ENCODE measurements at regions not wholly inside any gene's neighbourhood (a gene's known extent, or its start where the extent isn't known, plus 50 kb on each side); places are given as distances from the start of the nearest gene placed in this dataset.

DNA sequence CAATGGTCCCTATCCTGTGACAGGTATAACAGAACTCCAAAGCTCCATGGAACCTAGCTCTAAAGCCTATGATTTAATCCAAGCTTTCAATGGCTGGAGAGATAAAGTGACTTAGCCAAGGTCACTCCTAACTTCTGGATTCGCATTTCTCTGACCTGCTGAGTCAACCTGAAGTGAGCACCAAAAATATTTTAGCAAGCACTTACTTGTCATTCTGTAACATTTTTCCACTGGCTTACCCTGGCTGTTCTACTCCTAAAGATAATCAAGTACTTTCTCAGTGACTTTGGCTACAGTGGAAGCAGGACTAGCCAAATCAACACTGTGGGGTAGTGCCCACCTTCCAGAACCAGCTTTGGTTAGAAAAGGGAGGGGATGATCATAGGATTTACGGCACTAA lies 188.3 kb downstream of the OGFRL1 start:
- Histone ChIP-seq H3K9ac (ENCODE audit: low read length) (no peak overlapping the region), H3K36me3 (ENCODE audit: control insufficient read depth, insufficient read depth, low read length) (no peaks in the 10 kb centered on the region), H3K27ac (ENCODE audit: low read depth, low read length) (no peak overlapping the region), H3K4me3 (ENCODE audit: low read length) (no peak overlapping the region), H3K4me1 (ENCODE audit: control insufficient read depth, insufficient read depth, low read length) (peaks cover 2% of the 10 kb centered on the region), H3K27me3 (ENCODE audit: control insufficient read depth, insufficient read depth, low read length) (no peaks in the 10 kb centered on the region)

DNA sequence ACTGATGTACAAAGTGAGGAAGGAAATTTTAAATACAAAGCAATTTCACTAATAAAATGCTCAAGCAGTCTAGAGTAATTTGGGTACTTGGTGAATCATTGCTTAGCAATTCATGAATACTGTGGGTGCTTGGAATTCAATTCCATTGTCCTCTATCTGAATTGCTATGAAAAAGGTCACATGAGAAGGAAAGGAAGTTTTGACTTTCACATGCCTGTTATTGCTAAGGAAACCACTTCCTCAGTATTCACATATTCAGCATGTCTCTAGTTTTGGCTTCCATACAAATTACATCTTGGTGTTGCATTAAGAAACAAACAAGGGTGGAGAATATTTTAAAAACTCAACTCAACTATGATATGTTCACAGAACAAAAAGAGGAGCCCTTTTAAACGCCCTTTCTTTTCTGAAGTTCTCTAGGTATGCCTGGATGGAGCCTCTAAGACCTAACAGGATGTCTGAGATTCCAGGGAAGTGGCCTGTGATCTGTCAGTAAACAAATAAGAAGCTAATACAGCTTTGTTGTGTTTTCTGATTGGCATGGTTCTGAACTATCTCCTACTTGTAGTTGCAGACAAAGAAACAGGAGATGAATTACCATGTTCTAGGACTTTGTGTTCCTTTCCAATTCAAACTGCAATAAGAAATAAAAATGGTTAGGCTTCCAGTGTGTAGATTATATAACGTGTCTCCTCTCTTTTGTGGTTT lies 190.4 kb downstream of the OGFRL1 start:
- Histone ChIP-seq H3K27me3 (ENCODE audit: control insufficient read depth, insufficient read depth, low read length) (no peaks in the 10 kb centered on the region), H3K27ac (ENCODE audit: low read depth, low read length) (peak overlapping the region; percentile 33), H3K9ac (ENCODE audit: low read length) (no peak overlapping the region), H3K36me3 (ENCODE audit: control insufficient read depth, insufficient read depth, low read length) (no peaks in the 10 kb centered on the region), H3K4me1 (ENCODE audit: control insufficient read depth, insufficient read depth, low read length) (peaks cover 2% of the 10 kb centered on the region), H3K4me3 (ENCODE audit: low read length) (no peak overlapping the region)

DNA sequence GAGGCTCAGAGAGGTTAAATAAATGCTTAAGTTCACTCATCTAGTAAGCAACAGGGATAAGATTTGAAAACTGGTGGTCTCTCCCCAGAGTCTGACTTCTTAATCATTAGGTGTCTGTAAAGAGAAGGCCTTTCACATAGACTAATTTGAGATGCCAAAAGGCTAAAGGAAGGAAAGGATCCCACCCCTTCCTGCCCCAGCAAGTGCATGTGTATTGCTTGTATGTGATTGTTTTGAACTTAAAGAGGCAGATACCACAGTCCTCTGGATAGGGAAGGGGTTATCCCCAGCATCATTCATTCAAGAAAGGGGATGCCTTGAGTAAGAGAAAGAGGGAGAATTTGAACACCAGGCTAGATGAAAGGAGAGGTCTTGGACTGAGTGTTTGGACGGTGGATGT lies 192.0 kb downstream of the OGFRL1 start:
- Histone ChIP-seq H3K9ac (ENCODE audit: low read length) (no peak overlapping the region), H3K4me3 (ENCODE audit: low read length) (no peak overlapping the region), H3K4me1 (ENCODE audit: control insufficient read depth, insufficient read depth, low read length) (peaks cover 2% of the 10 kb centered on the region), H3K27me3 (ENCODE audit: control insufficient read depth, insufficient read depth, low read length) (no peaks in the 10 kb centered on the region), H3K27ac (ENCODE audit: low read depth, low read length) (no peak overlapping the region), H3K36me3 (ENCODE audit: control insufficient read depth, insufficient read depth, low read length) (no peaks in the 10 kb centered on the region)

DNA sequence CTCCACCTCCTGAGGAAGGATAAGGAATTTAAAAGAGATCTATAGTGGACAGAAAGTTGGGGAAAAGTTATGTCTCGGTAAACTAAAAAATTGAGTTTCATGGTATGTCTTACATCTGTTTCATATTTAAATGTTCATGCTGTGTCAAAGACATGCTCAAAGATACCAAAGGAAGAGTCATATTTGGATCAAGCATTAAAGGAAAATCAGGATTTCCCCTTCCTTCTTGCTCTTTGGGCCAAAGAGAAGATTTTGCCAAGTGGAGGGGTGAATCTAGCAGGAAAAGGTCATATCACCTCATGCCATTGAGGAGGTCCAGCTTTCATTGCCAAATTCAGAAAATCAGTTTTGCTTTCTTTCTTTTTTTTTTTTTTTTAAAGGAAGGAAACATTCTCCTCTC lies 192.4 kb downstream of the OGFRL1 start:
- H3K9ac ChIP-seq (ENCODE audit: low read length) = no peak overlapping the region
- no peaks in the 10 kb centered on the region for H3K27me3 ChIP-seq (ENCODE audit: control insufficient read depth, insufficient read depth, low read length)
- no peak overlapping the region for H3K4me3 ChIP-seq (ENCODE audit: low read length)
- no peaks in the 10 kb centered on the region for H3K36me3 ChIP-seq (ENCODE audit: control insufficient read depth, insufficient read depth, low read length)
- H3K27ac ChIP-seq (ENCODE audit: low read depth, low read length) = no peak overlapping the region
- peaks cover 2% of the 10 kb centered on the region for H3K4me1 ChIP-seq (ENCODE audit: control insufficient read depth, insufficient read depth, low read length)

DNA sequence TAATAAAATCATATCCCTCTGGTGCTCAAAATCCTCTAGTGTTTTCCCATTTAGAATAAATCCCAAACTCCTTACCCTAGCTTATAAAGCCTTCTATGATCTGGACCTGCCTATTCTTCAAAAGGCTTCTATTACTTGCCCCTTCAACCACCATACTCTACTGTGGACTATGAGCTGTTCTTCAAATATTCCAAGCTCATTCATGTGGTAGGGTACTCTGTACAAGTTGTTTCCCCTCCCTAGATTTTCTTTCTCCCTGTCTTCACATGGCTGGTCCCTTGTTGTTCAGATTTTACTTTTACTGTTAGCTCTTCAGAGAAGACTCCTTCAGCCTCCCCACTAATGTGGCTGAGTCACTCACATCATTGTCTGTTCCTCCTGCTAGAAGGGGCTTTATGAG lies 193.2 kb downstream of the OGFRL1 start:
- H3K27me3 ChIP-seq (ENCODE audit: control insufficient read depth, insufficient read depth, low read length) = no peaks in the 10 kb centered on the region
- no peak overlapping the region for H3K4me3 ChIP-seq (ENCODE audit: low read length)
- H3K4me1 ChIP-seq (ENCODE audit: control insufficient read depth, insufficient read depth, low read length) = peaks cover 2% of the 10 kb centered on the region
- H3K9ac ChIP-seq (ENCODE audit: low read length) = no peak overlapping the region
- no peak overlapping the region for H3K27ac ChIP-seq (ENCODE audit: low read depth, low read length)
- H3K36me3 ChIP-seq (ENCODE audit: control insufficient read depth, insufficient read depth, low read length) = no peaks in the 10 kb centered on the region

DNA sequence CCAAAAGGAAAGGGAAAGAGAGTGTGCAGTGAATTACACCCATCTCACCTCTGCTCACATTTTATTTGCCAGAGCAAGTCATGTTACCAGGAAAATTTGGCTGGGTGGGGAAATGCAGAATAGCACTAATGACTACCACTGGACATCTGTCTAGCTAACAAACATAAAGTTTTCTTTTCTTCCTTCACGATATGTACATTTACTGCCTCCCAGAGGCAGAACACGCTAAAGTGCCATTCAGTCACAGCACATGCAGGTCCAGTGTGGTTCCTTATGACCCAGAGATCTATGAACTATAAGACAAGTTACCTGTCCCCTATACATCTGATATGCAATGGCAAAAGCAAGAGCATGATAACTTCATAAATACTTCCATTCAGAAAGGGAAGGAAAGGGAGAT lies 194.1 kb downstream of the OGFRL1 start:
- peaks cover 2% of the 10 kb centered on the region for H3K4me1 ChIP-seq (ENCODE audit: control insufficient read depth, insufficient read depth, low read length)
- H3K36me3 ChIP-seq (ENCODE audit: control insufficient read depth, insufficient read depth, low read length) = no peaks in the 10 kb centered on the region

DNA sequence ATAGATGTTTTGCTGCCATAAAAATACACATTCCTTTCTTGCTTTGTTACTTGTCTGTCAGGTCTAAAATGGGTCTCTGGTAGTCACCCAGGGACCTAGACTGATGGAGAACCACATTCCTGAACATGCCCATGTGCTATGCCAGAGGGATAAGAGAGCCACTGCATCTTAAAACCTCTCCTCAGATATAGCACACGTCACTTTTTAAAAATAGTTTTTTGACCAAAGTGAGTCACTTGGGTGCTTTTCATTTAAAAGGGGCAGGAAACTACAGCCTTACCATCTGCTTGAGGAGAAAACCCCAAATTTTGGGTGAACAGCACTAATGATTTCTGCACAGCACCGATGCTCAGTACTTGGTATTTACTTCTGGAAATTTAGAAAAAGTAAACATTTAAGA lies 197.8 kb downstream of the OGFRL1 start:
- no peak overlapping the region for H3K9ac ChIP-seq (ENCODE audit: low read length)
- no peaks in the 10 kb centered on the region for H3K36me3 ChIP-seq (ENCODE audit: control insufficient read depth, insufficient read depth, low read length)
- no peak overlapping the region for H3K4me3 ChIP-seq (ENCODE audit: low read length)
- H3K27ac ChIP-seq (ENCODE audit: low read depth, low read length) = no peak overlapping the region
- no peaks in the 10 kb centered on the region for H3K27me3 ChIP-seq (ENCODE audit: control insufficient read depth, insufficient read depth, low read length)
- H3K4me1 ChIP-seq (ENCODE audit: control insufficient read depth, insufficient read depth, low read length) = no peaks in the 10 kb centered on the region

More for the DNA sequence above, 194.1 kb downstream of the OGFRL1 start:
- Histone ChIP-seq H3K27ac (ENCODE audit: low read depth, low read length) (no peak overlapping the region), H3K27me3 (ENCODE audit: control insufficient read depth, insufficient read depth, low read length) (no peaks in the 10 kb centered on the region), H3K9ac (ENCODE audit: low read length) (no peak overlapping the region), H3K4me3 (ENCODE audit: low read length) (no peak overlapping the region)

DNA sequence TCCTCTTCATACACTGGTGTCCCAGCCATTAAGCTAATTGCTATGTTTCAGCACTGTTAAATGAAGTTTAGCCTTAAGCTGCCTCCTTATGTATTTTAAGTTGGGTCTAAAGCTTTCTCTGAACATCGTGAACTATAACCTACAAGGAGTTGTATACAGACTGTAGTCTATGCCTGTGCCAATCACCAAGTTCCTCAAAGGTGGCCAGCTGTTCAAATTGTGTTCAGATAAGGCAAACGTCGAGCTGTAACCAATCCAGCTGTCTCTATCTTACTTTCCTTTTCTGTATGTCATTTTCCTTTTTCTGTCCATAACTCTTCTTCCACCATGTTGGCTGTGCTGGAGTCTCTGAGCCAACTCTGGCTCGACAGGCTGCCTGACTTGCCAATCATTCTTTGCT lies 199.6 kb downstream of the OGFRL1 start:
- Histone ChIP-seq H3K27ac (ENCODE audit: low read depth, low read length) (no peak overlapping the region), H3K9ac (ENCODE audit: low read length) (no peak overlapping the region), H3K36me3 (ENCODE audit: control insufficient read depth, insufficient read depth, low read length) (no peaks in the 10 kb centered on the region), H3K4me3 (ENCODE audit: low read length) (no peak overlapping the region), H3K4me1 (ENCODE audit: control insufficient read depth, insufficient read depth, low read length) (no peaks in the 10 kb centered on the region), H3K27me3 (ENCODE audit: control insufficient read depth, insufficient read depth, low read length) (no peaks in the 10 kb centered on the region)

DNA sequence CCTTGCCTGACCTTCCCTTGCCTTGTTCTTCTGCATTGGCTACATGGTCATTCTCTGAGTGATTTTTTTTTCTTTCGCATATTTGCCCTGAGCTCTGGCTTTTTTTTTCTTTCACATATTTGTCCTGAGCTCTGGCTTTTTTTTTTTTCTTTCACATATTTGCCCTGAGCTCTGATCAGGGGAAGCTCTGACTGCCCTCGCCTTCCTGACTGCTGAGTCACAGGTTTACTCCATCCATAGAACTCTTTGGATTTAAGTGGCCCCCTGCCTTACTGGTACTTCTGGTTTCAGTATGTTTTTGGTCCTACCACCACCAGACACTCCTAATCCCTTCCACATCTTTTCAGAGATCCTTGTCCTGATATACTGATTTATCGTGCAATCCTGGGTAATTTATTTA lies 201.1 kb downstream of the OGFRL1 start:
- Histone ChIP-seq H3K36me3 (ENCODE audit: control insufficient read depth, insufficient read depth, low read length) (no peaks in the 10 kb centered on the region), H3K4me1 (ENCODE audit: control insufficient read depth, insufficient read depth, low read length) (no peaks in the 10 kb centered on the region), H3K4me3 (ENCODE audit: low read length) (no peak overlapping the region), H3K27ac (ENCODE audit: low read depth, low read length) (no peak overlapping the region), H3K27me3 (ENCODE audit: control insufficient read depth, insufficient read depth, low read length) (no peaks in the 10 kb centered on the region), H3K9ac (ENCODE audit: low read length) (no peak overlapping the region)

DNA sequence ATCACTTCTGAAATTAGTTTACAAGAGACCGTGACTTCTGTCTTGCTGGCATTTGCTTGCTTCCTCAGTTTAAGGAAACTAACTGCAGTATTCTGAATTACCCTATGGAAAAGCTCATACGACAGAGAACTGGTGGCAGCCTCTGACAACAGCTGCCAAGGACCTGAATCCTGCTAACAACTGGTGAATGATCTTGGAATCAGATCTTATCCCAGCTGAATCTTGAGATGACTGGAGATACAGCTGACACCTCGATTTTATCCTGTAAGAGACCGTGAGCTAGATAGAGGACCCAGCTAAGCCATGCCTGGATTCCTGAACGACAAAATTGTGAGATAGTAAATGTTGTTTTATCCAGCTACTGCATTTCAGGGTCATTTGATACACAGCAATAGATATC lies 202.3 kb downstream of the OGFRL1 start:
- H3K4me3 ChIP-seq (ENCODE audit: low read length) = no peak overlapping the region
- H3K36me3 ChIP-seq (ENCODE audit: control insufficient read depth, insufficient read depth, low read length) = no peaks in the 10 kb centered on the region
- no peaks in the 10 kb centered on the region for H3K27me3 ChIP-seq (ENCODE audit: control insufficient read depth, insufficient read depth, low read length)
- H3K9ac ChIP-seq (ENCODE audit: low read length) = no peak overlapping the region
- peaks cover 2% of the 10 kb centered on the region for H3K4me1 ChIP-seq (ENCODE audit: control insufficient read depth, insufficient read depth, low read length)
- no peak overlapping the region for H3K27ac ChIP-seq (ENCODE audit: low read depth, low read length)

DNA sequence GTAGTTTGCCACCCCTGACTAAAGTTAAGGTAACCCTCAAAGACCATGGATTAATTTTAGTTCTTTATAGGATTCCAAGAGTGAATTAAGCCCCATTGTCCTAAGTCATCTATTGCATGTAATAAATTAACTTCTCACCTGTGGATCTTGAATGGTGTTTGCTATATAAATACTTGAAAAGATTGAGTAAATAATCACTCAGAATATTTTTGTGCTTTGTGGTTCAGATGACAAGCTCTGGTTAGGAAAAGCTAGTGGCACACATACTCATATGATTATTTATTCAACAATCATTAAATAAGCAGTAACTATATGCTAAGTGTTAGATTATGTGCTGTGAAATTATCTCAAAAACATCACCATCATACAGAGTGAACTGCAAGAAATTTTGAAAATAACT lies 203.2 kb downstream of the OGFRL1 start:
- no peaks in the 10 kb centered on the region for H3K36me3 ChIP-seq (ENCODE audit: control insufficient read depth, insufficient read depth, low read length)
- no peak overlapping the region for H3K4me3 ChIP-seq (ENCODE audit: low read length)
- H3K27ac ChIP-seq (ENCODE audit: low read depth, low read length) = no peak overlapping the region
- H3K4me1 ChIP-seq (ENCODE audit: control insufficient read depth, insufficient read depth, low read length) = peaks cover 2% of the 10 kb centered on the region
- H3K9ac ChIP-seq (ENCODE audit: low read length) = no peak overlapping the region
- H3K27me3 ChIP-seq (ENCODE audit: control insufficient read depth, insufficient read depth, low read length) = no peaks in the 10 kb centered on the region

DNA sequence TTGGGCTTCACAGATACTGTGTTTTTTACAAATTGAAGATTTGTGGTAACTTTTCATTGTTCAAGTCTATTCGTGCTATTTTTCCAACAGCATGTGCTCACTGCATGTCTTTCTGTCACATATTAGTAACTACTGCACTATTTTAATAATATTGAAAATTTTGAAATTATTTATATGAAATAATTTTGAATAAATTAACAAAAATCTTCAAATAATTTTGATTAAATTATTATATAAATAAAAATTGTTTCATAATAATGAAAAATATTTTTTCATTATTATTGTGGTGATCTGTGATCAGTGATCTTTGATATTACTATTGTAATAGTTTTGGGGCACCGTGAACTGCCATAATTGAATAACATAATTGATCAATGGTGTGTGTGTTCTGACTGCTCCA lies 204.1 kb downstream of the OGFRL1 start:
- no peaks in the 10 kb centered on the region for H3K27me3 ChIP-seq (ENCODE audit: control insufficient read depth, insufficient read depth, low read length)
- H3K36me3 ChIP-seq (ENCODE audit: control insufficient read depth, insufficient read depth, low read length) = no peaks in the 10 kb centered on the region
- H3K27ac ChIP-seq (ENCODE audit: low read depth, low read length) = no peak overlapping the region
- H3K4me3 ChIP-seq (ENCODE audit: low read length) = no peak overlapping the region
- H3K4me1 ChIP-seq (ENCODE audit: control insufficient read depth, insufficient read depth, low read length) = peaks cover 2% of the 10 kb centered on the region
- H3K9ac ChIP-seq (ENCODE audit: low read length) = no peak overlapping the region

DNA sequence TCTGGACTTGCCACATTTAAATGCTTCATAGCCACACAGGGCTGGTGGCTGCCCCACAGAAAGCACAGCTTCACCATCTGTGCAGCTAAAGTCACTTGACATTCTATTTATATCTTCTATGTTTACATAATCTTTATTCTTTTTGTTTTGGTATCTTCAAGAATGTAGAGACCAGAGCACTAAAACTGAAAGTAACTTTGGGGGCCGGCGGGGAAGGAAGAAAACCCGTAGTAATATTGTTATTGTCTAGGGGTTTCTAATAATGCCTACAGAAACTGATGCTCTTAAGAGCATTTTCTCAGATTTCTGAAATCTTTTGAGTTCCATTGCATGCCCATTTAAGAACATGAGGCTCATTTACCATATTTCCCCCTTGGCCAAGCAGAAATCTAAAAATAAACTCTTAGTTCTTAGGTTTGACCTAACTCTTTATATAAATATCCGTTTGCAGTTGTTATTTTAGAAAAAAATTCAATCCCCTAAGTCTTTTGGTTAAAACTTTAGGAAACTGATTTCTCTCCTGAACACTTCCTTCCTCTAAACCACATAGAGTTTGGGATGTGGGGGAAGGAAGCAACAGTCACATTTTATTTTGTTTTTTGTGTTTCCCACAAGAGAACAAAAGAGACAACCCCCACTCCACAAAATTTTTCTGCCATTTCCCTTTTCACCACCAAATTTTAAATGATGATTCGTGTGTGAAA lies 207.6 kb downstream of the OGFRL1 start:
- Histone ChIP-seq H3K4me3 (ENCODE audit: low read length) (peak overlapping the region; percentile 54), H3K36me3 (ENCODE audit: control insufficient read depth, insufficient read depth, low read length) (no peaks in the 10 kb centered on the region), H3K27me3 (ENCODE audit: control insufficient read depth, insufficient read depth, low read length) (no peaks in the 10 kb centered on the region), H3K9ac (ENCODE audit: low read length) (no peak overlapping the region), H3K27ac (ENCODE audit: low read depth, low read length) (no peak overlapping the region), H3K4me1 (ENCODE audit: control insufficient read depth, insufficient read depth, low read length) (peaks cover 2% of the 10 kb centered on the region)
